AG04450 (cell line): ENCODE measurements at regions not wholly inside any gene's neighbourhood (a gene's known extent, or its start where the extent isn't known, plus 50 kb on each side); places are given as distances from the start of the nearest gene placed in this dataset.

Source experiments
- CTCF ChIA-PET: fragments of 300-600, 350-600 bp; formaldehyde crosslinking; extraction: SDS; loops from one replicate; lab custom pipeline; 2022; ENCODE audit warnings: antibody characterized with exemption, inconsistent platforms; lab: Charles Lee
- POLR2A ChIA-PET: fragments of 350-600 bp; formaldehyde crosslinking; extraction: SDS; loops from one replicate; lab custom pipeline; 2021; ENCODE audit warnings: antibody characterized with exemption, inconsistent platforms; lab: Yijun Ruan, JAX
- DNase-seq: peaks from one replicate; pipeline ENCODE4 v3.0.0-alpha.2; 2011; ENCODE audit warnings: low read depth, low spot score
- H3K27ac ChIP-seq: one replicate; pipeline ENCODE4 v1.5.1; 2012; ENCODE audit warnings: low read depth, low read length, control low read depth
- H3K27me3 ChIP-seq: one replicate; pipeline ENCODE4 v1.6.0; 2012; ENCODE audit warnings: low read length; ENCODE audit not compliant: control insufficient read depth, insufficient read depth
- H3K4me3 ChIP-seq: 2 replicates; pipeline ENCODE4 v1.5.1; 2011; ENCODE audit warnings: mild to moderate bottlenecking, low read depth, low read length, control low read depth
- H3K9me3 ChIP-seq: 2 replicates; pipeline ENCODE4 v1.5.1; 2012; ENCODE audit warnings: low read length; ENCODE audit not compliant: control insufficient read depth, insufficient read depth
- TF ChIP-seq, protein P1 (sequence below): IDR thresholded peaks from 2 replicates; pipeline ENCODE4 v1.5.1; 2011; ENCODE audit warnings: low read depth, low read length, control low read depth, inconsistent platforms

DNA sequence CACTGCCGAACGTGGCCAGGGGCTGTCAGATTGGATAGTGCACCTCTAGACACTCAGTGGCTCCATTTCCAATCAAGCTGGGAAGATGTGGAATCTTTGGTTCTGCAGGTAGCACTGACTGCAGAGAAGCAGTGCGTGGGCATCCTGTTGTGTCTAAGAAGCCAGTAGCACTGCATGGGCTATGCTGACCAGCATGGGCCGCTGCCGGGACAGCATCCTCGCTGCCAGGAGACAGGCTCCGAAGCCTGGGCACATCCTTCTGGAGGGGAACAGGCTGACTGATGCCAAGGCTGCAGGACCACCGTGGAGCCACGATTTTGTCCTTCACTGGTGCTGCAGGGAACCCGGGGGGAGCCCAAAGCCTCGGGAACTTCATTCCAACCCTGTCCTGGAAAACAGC lies 649.4 kb downstream of the NPHP4 start:
- Histone ChIP-seq H3K27me3 (no peaks in the 10 kb centered on the region), H3K4me3 (no peak overlapping the region), H3K9me3 (peaks cover 76% of the 10 kb centered on the region), H3K27ac (no peak overlapping the region)
- POLR2A ChIA-PET: no interaction called here
- no peak for DNase-seq
- CTCF ChIA-PET: no interaction called here
- TF ChIP-seq, protein P1, sequence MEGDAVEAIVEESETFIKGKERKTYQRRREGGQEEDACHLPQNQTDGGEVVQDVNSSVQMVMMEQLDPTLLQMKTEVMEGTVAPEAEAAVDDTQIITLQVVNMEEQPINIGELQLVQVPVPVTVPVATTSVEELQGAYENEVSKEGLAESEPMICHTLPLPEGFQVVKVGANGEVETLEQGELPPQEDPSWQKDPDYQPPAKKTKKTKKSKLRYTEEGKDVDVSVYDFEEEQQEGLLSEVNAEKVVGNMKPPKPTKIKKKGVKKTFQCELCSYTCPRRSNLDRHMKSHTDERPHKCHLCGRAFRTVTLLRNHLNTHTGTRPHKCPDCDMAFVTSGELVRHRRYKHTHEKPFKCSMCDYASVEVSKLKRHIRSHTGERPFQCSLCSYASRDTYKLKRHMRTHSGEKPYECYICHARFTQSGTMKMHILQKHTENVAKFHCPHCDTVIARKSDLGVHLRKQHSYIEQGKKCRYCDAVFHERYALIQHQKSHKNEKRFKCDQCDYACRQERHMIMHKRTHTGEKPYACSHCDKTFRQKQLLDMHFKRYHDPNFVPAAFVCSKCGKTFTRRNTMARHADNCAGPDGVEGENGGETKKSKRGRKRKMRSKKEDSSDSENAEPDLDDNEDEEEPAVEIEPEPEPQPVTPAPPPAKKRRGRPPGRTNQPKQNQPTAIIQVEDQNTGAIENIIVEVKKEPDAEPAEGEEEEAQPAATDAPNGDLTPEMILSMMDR: no peak

DNA sequence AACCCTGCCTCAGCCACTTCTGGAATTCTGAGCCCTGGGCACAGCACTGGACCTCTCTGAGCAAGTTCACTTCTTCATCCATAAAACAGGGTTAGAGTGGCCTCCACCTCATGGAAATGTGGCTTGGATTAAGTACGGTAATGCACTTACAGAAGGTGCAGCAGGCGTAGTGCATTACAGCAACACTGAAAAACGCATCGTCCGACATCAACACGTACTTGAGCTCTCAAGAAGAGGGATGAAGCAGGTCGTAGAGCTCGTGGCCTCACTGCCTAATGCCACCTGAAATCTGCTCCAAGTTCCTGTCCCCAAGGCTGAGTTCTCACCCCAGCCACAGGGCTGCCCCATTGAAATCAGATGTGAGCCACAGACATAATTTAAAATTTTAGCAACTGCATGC lies 650.1 kb downstream of the NPHP4 start:
- TF ChIP-seq, protein P1: no peak
- CTCF ChIA-PET: no interaction called here
- H3K27ac ChIP-seq: no peak overlapping the region
- no peak overlapping the region for H3K4me3 ChIP-seq
- H3K27me3 ChIP-seq: no peaks in the 10 kb centered on the region
- no peak for DNase-seq
- POLR2A ChIA-PET: no interaction called here
- H3K9me3 ChIP-seq: peaks cover 77% of the 10 kb centered on the region

DNA sequence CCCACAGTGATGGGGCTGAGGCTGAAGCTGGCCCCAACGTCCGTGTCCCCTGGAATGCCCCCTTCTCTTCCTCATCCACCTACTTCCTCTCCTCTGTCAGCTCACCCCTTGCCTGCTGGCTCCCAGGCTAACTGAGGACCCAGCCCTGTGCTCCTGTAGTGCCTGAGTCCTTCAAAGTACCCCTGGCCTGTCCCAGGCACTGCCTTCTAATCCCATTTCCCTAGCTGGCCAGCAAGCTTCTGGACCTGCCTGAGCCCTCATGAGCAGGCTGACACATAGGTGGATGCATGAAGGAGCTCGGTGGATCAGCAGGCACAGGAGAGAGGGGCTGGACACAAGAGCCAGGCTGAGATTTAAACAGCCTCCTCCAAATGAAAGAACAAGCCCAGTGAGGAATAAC lies 650.8 kb downstream of the NPHP4 start:
- TF ChIP-seq, protein P1: no peak
- no peak overlapping the region for H3K4me3 ChIP-seq
- H3K27me3 ChIP-seq: no peaks in the 10 kb centered on the region
- no peak overlapping the region for H3K27ac ChIP-seq
- DNase-seq: no peak
- peaks cover 82% of the 10 kb centered on the region for H3K9me3 ChIP-seq
- ChIA-PET POLR2A (no interaction called here), CTCF (no interaction called here)

DNA sequence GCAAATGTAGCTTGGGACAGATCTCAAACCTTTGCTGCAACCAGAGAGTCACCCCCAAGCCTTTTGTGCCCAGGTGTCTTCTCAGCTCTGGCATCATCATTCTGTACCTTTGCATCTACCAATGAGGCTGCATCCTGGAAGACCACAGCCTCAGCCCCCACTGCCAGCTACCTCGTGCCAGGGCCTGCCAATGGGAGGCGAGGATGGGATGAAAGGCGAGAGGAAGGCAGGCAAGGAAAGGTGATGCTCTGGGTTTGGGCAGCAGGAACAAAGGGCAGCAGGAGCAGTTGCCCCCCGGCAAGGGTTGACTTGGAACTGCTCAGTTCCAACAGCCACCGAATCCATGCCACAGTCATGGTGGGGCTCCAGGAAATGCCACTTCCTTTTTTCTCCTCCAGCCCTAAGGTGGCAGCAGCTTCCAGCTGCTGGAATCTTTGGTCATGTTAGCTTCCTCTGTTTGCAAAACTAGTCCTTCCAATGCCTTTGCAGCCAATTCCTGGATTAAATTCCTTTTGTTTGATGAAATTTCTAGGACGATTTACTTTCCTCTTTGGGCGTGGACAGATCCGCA lies 651.6 kb downstream of the NPHP4 start:
- POLR2A ChIA-PET: no interaction called here
- CTCF ChIA-PET: no interaction called here
- Histone ChIP-seq H3K27me3 (no peaks in the 10 kb centered on the region), H3K4me3 (no peak overlapping the region), H3K27ac (no peak overlapping the region), H3K9me3 (peaks cover 78% of the 10 kb centered on the region)
- TF ChIP-seq, protein P1: no peak
- no peak for DNase-seq

DNA sequence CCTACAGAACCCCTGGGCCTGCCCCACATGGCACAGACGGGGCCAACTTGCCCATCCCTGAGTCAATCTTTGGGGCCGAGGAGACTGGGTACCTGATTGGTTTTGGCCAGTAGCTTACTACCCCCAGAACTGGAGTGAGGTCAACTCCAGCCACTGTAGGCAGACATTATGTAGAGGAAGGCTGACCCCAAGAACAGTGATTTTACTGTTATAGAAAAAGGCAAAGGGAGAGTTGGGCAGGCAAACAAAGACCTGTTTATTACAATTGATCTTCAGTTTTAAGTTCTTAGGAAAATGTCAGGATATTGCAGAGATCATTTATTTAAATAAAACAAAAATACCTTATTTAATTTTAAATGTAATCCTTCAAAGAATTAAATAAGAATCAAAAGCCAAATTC lies 653.8 kb downstream of the NPHP4 start:
- no peak for DNase-seq
- ChIA-PET CTCF (no interaction called here), POLR2A (no interaction called here)
- H3K27ac ChIP-seq: no peak overlapping the region
- TF ChIP-seq, protein P1: no peak
- H3K9me3 ChIP-seq: peaks cover 64% of the 10 kb centered on the region
- H3K4me3 ChIP-seq: no peak overlapping the region
- no peaks in the 10 kb centered on the region for H3K27me3 ChIP-seq
